ENCODE measurements at regions not wholly inside any gene's neighbourhood (a gene's known extent, or its start where the extent isn't known, plus 50 kb on each side); places are given as distances from the start of the nearest gene placed in this dataset.

DNA sequence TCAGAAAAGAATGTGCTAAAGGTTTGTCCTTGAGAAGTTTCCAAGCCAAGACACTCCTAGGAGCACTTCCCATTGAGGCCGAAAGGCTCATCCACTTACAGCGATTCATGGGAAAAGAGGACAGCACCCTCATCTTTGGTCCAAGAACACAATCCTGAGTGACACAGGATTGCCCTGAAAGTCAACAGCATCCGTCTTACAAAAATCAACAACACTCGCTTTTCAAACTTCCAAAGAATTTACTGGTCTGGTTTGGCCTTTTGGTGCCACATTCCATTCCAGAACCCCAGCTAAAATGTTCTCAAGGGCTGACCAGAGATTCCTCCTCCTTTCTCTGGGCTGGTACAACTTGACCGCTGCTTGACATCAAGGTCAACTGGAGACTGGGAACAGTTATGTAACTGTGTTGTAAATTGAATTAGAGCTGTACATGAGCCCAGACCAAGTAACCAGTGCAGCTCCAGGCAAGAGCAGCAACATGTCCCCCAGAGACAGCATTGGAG, 415.8 kb upstream of the PIK3R1 start:
- TF ChIP-seq ZNF121 (CRISPR knock-in tag; IDR thresholded peaks at IDR 0.05) (no peak), SP1 (CRISPR knock-in tag; conservative IDR thresholded peaks at IDR 0.05) (no peak)
- TF ChIP-seq, protein P1, sequence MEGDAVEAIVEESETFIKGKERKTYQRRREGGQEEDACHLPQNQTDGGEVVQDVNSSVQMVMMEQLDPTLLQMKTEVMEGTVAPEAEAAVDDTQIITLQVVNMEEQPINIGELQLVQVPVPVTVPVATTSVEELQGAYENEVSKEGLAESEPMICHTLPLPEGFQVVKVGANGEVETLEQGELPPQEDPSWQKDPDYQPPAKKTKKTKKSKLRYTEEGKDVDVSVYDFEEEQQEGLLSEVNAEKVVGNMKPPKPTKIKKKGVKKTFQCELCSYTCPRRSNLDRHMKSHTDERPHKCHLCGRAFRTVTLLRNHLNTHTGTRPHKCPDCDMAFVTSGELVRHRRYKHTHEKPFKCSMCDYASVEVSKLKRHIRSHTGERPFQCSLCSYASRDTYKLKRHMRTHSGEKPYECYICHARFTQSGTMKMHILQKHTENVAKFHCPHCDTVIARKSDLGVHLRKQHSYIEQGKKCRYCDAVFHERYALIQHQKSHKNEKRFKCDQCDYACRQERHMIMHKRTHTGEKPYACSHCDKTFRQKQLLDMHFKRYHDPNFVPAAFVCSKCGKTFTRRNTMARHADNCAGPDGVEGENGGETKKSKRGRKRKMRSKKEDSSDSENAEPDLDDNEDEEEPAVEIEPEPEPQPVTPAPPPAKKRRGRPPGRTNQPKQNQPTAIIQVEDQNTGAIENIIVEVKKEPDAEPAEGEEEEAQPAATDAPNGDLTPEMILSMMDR (IDR thresholded peaks at IDR 0.05): no peak

Data from WTC11 (cell line).